GDM1 (cell line): ENCODE measurements at regions not wholly inside any gene's neighbourhood (a gene's known extent, or its start where the extent isn't known, plus 50 kb on each side); places are given as distances from the start of the nearest gene placed in this dataset.

Experiments
- DNase-seq: peaks from one replicate; lab custom pipeline; 2025; lab: John Stamatoyannopoulos, UW

DNA sequence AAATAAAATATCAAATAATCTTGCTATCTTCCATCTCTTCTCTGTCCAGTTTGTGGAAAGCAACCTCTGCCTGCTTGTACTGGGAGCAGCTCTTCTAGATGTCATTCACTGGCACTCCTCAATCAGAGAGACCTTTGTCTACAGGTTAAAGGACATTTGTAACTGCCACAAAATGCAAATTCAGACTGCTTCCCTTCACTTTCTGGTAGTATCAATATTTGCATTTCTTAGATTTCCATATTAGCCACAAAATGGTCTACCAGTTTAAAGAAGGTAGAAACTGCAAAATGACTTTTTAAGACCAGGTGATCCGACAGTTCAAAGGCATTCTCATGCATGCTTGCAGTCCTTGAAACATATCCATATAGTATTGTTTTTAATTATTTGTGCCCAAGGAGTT, 51.7 kb upstream of the RCN1 start:
- no peak for DNase-seq

DNA sequence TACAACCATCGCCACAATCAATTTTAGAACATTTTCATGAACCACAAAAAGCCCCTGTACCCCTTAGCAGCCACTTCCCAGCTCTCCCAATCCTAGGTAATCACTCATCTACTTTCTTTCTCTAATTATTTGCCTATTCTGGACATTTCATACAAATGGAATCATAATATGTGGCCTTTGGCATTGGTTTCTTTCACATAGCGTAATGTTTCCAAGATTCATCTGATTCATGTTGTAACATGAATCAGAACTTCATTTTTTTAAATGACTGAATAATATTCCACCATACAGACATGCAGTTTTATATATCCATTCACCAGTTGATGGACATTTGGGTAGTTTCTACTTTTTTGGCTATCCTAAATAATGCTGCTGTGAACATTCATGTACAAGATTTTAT, 56.2 kb upstream of the RCN1 start:
- no peak for DNase-seq

DNA sequence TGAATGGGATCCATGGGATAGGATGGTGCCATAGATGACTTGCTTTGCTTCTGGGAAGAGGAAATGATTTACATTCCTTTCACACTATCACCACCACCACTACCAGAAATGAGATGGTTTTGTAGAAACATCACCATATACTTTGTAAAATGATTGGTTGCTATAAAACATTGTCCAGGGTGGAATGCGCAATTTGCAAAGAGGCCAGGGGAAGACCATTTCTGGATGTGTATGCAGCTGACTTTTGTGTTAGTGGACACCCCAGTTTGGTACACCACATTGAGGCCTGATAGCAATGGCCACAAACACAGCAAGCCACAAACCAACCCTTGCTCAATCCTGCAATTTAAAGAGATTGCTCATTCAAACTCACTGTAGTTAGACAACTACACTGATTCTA, 56.7 kb upstream of the RCN1 start:
- no peak for DNase-seq

DNA sequence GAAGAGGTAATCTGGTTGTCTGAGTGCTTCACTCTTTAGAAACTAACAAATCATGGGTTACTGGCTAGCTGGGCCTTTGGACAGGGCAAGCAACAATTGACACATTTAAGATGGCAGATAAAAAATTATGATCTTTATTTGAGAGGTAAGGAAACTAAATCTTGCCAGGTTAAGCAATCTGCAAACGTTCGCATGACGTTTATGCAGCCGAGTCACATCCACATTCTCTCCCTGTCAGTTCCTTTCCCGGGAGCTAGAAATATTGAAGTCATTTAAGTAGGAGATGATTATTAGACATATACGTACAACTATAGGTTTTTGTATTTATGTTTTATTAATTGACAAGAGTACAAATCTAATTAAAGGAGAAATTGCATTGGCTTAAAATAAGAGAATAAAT, 57.4 kb upstream of the RCN1 start:
- DNase-seq: no peak

DNA sequence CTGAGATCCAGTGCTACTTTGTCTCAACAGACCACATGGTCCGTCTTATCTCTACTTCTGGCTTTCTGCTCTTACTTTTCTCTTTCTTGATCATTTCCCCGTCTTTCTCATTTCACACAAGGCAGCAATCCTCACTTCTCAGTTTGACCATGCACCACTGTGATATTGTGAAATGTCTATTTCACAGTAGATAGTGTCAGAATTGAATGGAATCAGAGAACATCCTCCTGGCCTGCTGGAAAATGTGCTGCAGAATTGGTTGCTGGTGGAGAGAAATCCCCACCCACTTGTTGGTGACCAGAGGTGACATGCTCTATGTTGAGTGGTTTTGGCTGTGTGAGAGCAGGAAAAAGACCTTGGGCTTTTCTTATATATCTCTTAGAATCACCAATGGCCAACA, 57.8 kb upstream of the RCN1 start:
- DNase-seq: no peak

DNA sequence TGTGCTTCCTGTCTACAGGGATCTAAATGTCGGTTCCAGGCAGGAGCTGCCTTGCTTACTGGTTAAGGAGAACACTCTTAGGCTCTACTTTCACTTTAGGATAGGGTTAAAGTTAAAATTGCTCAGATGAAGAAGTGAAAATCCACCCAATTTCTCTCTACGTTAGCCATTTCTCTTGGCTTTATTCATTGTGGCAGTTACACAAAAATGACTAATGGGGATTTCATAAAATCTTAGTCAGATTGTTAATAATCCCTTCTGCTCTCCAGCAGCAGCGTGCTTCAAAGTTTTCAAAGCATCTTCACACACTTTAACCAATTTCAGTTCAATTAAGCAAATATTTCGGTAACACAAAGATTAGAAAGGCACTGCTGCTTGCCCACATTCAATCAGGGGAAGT, 58.4 kb upstream of the RCN1 start:
- no peak for DNase-seq

DNA sequence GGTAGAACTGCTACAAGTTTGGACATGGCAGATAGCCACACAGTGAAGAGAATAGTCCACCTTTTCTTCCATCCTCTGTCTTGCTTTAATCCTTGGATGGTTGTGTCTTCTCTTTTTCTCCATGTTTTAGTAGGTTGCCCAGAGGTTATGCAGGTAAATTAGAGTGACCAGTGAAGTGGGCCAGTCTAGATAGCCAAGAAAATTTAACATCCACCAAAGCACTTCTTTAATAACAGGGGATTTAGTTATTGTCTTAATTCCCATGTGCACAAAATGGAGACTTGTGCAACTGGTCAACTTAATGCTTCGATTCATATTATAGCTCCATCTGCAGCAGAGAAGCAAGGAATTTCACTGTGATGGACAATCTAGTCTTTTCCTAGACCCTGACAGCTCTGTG, 58.8 kb upstream of the RCN1 start:
- DNase-seq: no peak

DNA sequence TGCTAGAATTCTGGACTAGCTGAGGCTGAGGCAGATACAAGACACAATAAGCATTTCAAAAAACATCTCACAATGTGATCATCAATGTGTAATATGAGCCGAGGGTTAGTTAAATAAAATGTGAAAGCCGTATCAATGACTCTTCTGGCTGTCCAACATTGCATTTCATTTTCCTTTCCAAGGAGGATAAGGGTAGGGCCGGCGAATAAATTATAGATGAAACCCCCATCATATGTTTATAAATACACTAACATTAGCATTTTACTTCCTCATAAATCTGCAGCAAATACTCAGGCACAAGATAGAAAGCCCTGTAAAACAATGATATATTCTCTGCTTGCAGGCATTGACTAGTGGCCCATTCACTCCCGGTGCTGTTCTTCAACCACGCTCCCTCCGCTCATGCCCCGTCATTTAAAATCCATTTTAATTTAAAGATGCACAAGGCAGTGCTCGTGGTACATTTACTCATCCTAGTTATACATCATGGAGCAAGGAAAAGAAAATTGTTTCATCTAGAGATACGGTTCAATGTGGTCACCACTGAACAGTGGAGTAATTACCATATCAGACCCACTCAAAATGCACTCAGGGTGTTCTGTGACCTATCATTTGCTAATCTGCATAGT, 59.9 kb upstream of the RCN1 start:
- no peak for DNase-seq

DNA sequence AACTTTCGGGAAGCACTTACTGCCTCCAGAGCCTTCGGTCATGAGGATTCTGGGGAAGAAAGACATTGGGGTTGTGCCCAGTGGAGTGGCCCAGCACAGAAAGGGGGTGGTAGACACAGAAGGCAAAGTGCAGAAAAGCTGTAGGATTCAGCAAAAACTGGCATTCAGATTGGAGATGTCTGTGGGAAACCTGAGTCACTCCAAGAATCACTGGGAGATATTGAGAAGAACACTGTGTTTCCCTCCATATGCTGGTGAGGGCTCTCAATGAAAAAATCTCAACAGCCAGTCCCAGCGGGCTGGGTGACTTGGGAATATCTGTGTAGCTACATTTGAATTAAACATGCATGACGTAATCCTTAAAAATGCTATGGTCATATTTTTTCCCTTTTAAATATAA, 61.2 kb upstream of the RCN1 start:
- DNase-seq: no peak

DNA sequence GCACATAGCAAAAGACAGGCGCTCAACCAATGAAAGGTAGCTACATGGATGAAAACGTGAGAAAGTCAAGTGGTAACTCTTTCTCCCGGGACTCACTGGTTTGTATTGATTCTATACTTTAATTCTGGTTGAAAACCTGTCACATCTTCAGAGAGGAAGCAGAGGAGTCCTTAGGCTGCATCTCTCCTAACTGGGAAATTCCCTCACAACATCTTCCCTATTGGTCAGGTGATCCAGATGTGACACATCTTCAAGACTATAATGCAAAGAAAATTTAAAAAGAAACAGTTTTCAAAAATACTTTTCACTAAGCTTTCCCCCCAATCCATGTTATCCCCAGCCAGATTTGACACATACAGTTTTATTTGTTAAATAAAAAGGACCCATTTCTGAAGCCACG, 62.7 kb upstream of the RCN1 start:
- no peak for DNase-seq

DNA sequence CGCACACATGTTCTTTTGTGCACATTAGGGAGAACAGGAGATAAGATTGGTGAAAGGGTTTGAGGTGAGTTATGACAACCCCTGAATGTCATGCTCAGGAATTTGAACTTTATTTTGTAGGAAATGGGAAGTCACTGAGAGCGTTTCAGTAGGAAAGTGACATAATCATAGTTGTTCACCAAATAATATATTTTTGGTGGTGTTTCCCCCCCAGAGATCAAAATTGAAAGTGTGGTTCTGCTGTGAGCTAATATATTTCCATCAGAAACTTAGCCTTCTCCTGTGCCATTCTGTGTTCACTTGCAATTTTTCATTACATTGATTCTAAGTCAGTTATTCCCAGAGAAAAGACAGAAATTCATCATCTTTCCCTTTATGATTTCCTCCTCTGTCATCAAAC, 64.1 kb upstream of the RCN1 start:
- DNase-seq: no peak

DNA sequence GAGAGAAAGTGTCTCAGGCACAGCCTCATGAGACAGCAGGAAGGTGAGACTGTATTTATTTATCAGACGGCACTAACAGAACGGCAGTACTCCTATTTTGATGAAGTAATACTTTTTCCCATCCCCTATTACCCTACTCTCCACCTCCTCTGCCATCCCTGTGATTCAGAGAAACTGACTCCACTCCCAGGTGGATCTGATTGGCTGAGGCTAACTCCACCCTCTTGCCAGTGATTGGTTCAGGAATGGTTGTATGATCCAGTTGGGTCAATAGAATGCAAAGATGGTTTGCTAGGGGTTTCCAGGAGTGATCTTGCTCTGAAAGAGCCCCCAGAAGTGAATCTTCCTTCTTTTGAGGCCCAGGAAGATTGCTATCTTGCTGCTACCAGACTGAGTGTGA, 65.9 kb upstream of the RCN1 start:
- no peak for DNase-seq

DNA sequence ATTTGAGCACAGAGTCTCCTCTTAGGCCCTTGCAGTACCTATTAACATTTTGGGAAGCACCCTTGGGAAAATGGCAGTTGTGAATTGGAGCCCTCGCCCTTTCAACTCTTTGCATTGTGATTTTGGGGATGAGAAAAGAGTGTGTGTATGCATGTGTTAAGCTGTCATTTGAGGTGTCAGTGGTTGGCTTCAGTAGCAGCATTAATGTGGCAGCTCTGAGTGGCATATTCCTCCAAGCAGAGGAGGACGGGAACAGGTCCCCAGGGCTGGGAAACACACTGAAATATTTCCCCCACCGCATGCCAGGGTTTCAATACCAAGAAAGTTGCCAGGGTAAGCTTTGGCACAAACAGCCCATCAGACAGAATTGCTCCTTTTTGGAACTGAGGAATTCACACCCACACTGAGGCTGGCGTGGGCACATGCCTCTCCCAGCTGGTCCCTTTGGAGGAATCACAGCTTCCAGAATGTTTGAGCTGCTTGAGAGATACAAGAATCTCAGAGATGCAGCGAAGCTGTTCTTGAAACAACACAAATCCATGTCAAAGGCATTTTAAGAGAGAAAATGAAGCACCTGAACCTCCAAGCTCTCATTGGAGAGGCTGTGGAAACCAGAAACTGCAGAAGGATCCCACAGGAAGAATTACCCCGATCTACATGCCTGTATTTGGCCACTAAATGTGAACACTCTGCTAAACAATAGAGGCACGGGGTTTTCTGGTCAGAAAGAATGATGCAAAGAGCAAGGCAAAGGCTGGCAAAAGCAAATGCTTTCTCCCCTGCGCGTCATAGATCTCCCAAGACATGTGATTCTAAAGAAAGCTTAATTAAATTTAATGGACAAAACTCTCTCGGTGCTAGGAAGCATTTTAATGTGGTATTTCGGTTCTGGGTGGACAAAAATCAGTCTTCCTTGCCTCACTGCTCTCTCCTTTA, 67.2 kb upstream of the RCN1 start:
- no peak for DNase-seq

DNA sequence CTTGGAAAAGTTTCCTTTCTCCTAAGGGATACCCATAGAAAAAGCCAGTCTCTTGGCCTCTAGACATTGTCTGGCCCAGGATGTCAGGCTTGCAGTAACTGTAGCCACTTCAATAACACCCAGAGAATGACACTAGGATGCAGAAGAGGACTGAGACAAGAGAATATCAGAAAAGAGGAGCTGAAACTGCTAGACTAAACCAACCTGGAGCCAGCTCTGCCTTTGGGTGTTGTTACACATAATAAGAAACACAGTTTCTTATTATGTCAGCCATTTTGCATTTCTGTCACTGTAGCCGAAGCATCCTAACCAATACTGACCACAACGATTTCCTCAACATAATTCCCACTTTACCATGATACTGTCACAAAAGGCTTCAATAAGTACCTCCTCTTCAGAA, 72.2 kb upstream of the RCN1 start:
- no peak for DNase-seq

DNA sequence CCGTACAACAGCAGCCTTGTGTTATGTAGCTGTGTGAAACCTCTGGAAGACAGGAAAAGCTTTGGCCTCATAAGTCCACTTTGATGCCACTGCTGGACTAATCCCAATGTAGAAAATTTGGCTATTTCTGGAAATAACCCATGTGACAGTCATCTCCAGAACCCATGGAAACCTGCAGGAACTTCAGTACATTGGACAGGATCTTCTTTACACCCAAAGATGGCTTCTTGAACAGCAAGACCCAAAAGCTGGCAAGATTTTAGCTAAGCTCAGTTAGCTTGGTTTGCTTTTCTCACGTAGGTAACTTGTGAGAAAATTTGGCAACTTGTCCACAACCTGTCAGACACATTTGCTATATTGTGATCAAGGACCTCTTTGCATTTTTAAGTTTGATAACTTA, 74.8 kb upstream of the RCN1 start:
- DNase-seq: no peak

DNA sequence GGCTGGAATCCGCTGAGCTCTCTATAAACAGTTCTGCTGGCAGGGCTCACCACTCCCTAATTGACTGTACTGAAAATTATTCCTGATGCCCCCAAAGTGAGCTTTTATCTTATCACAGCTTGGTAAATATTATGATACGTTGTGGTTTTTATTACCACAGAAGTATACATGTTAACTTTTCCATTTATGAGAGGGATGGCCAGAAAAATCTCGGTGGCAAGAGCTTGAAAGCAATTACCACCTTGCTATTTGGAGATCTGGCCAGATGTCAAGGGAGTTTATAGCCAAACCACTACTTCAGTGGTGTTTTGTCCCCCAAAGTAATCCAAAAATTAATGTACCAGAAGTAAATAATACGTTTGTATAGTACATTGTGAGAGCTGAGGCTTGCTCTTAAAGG, 75.4 kb upstream of the RCN1 start:
- no peak for DNase-seq

DNA sequence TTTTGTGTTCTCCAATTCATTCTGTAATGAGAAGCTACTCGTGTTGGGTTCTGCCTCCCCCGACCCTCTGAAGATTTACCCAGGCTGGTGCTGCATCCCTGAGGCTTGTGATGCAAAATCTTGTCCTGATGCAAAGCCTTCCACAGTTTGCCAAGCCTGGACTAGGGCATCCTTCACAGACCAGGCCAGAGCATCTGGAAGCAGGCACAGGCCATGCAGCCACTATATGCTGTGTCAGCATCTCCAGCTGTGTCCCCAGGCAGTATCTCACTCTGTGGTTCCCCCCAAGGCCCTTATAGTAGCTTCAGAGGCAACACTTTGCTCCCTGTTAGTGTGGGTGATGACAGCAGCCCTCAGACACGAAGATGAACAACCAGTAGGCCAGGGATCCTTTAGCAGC, 77.3 kb upstream of the RCN1 start:
- no peak for DNase-seq

DNA sequence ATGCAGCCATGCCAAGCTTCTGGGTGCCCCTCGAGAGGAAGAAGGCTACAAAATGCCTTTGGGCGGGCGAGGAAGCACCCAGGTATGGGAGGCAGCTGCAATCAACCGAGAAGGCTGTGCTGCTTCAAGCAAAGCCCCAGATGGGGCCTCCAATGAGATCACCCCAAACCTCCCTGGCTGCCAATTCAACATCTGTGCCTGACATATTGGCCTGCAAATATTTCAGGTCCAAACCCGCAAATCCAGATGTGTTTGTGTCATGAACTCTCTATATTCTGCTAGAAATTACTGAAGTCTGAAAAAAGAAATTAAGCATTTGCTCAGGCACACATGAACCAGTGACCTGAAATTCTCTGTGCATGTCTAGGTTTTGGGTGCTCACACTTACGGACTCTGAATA, 78.8 kb upstream of the RCN1 start:
- no peak for DNase-seq

DNA sequence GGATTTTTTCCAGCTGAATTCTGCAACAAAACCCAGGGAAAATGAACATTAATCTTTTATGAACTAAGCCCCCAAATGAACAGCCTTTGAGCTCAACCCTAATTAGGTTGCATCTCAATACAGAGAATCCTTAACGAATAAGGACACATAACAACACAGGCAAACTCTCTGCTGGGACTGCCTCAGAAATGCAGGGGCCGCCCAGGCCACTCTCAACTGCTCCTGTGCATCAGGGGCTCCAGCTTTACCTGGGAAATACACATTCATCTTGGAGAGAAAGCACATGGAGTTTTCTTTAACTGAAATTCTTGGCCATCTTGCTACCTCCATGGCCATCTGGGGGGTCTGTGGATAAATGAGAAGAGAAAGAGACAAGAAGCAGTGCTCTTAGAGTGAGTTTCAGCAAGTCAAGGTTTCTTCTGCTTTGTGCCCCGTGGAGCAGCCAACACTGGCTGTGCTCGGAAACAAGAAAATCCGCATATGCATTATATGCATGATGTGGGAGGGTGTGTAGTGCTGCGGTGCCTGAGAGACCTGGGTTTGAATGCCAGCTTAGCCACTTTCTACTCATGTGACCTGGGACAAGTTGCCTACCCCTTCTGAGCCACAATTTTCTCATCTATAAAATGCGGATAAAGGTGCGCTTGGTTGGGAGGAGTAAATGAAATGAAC, 81.9 kb upstream of the RCN1 start:
- no peak for DNase-seq

DNA sequence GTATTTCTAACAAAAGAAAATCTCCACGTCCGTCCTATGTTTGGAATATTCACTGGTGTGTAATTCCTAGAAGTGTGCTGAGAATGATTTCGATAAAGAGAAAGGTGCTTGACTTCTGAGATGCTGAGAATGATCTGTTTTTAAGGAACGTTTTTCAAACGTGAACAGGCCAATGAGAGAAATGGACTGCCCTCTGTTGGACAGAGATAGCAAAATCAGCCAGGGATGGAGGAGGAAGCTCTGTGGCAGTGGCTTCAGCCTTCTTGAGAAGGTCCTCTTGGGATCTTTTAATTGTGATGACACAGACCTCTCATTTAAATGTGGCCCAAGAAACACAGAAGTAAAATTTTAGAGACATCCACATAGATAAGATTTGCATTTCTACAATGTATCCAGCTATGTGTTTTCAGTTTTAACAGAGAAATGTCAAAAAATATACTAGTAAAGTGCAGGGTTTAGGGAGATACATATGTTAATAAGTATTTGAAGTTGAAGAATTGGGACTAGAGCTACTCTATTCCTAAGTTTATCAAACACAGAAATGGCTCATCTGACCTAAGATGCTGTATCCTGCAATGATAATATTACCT, 84.0 kb upstream of the RCN1 start:
- DNase-seq: peak; percentile 12

DNA sequence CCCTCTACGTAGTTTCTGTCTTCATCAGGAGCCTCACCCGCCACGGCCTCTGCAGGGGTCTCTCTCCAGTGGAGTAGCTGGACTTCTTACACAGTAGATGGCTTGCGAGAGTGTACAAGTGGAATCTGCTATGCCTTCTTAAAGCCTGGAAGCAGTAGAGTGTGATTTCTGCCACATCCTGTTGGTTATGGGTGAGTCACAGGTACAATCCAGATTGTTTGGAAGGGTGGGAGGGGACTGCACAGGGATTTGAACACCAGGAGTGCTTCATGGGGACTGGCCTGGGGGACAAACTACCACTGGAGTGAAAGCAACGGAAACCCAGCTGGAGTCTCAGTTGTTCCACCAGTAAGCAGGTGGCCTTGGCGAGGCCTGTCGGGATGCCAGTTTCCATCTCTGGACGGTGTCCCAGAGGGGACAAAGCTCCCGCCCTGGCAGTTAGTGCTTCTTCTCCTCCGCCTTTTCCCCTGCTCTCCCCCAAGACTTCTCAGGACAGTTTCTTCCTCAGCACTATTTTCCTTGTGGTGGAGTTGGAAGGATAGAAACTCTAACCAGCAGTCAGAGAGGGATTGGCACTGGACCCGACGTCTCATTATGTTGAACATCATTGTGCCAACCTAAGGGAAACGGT, 85.0 kb upstream of the RCN1 start:
- DNase-seq: no peak

DNA sequence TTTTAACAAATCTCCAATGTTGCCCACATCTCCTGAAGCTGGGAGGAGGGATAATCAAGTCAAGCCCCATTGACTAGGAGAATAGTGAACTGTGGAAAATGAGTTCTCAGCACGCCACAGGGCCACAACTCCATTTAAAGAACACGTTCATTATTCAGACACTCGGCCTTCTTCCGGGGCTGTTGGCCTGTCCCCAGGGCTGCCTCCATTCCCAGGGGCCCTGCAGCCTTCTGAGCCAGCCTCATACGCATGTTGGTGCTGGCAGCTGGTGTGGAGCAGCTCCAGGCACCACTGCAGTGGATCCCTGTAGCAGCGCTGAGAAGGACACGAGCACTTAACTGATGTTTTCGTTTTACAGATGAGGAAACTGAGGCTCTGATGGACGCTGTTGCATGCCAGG, 87.5 kb upstream of the RCN1 start:
- no peak for DNase-seq
